ENCODE measurements at regions not wholly inside any gene's neighbourhood (a gene's known extent, or its start where the extent isn't known, plus 50 kb on each side); places are given as distances from the start of the nearest gene placed in this dataset.
A peak's percentile ranks its signal among the peaks of the same experiment; 100 is the strongest.
"Not testable (repeated sequence)": the region's sequence is repeated elsewhere in the genome, so short reads cannot be mapped to it uniquely, and the experiment has no call there.

- Histone ChIP-seq H3K4me3 (no peak overlapping the region), H3K4me1 (peaks cover 0 to 13% (median 0%) of the 10 kb centered on the region in 3 donors), H3K27ac (no peak overlapping the region), H3K9me3 (no peaks in the 10 kb centered on the region), H3K36me3 (no peaks in the 10 kb centered on the region), H3K27me3 (no peaks in the 10 kb centered on the region)
- TF ChIP-seq EP300 (IDR thresholded peaks at IDR 0.05) (no peak), POLR2AphosphoS5 (IDR thresholded peaks at IDR 0.05) (no peak), POLR2A (IDR thresholded peaks at IDR 0.05) (no peak), CTCF (IDR thresholded peaks at IDR 0.05) (no peak)
- WGBS, 2 donors (ENCODE audit: low coverage in 1 of 2): 96% methylated on average over 3 of the region's 4 CpGs; no CpG with 5 or more reads in 1 of the 2 donors
- ATAC-seq: no peak
Measured at GRCh38 chr11:15849257-15849656, 507.1 kb downstream of the SOX6 start.

GRCh38 chr11:15850335-15850734 lies 506.0 kb downstream of the SOX6 start:
- H3K27me3 ChIP-seq, ATAC-seq, H3K9me3 ChIP-seq, H3K36me3 ChIP-seq, H3K4me3 ChIP-seq, H3K27ac ChIP-seq: not testable (repeated sequence)
- H3K4me1 ChIP-seq: peaks cover 0 to 13% (median 0%) of the 10 kb centered on the region in 3 donors

DNA sequence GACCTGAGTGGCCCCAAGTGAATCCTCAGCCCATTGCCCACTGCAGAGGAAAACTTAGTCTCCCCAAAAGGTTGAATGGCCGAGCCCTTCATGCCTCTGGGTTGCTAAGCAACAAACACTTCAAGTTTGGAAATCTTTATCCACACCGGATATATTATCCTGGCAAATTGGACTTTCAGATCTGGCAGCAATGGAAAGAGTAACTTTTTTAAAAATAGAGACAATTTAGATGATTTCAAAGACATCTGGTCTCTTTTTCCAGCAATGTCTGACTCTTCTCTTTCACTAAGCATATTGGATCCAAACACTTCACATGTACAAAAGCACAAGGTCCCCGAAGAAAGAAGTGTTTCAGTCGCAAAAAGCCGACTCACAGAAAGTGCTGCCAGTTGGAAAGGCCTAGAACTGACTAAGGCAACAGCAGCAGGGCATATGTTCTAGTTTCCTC lies 505.3 kb downstream of the SOX6 start:
- ATAC-seq: no peak
- 19 to 40% methylated on average over 3 to 4 of the region's 5 CpGs for WGBS, 2 donors (ENCODE audit: low coverage in 1 of 2)
- peaks cover 0 to 13% (median 0%) of the 10 kb centered on the region in 3 donors for H3K4me1 ChIP-seq
- H3K4me3 ChIP-seq: no peak overlapping the region
- TF ChIP-seq POLR2A (IDR thresholded peaks at IDR 0.05): no peak
- TF ChIP-seq POLR2AphosphoS5 (IDR thresholded peaks at IDR 0.05): no peak
- no peak for TF ChIP-seq CTCF (IDR thresholded peaks at IDR 0.05)
- TF ChIP-seq EP300 (IDR thresholded peaks at IDR 0.05): no peak
- peak overlapping the region in 2 of 4 donors; percentile 30 to 49 for H3K27ac ChIP-seq
- H3K9me3 ChIP-seq: no peaks in the 10 kb centered on the region
- H3K36me3 ChIP-seq: no peaks in the 10 kb centered on the region
- no peaks in the 10 kb centered on the region for H3K27me3 ChIP-seq

- no peak overlapping the region for H3K27ac ChIP-seq
- TF ChIP-seq CTCF (IDR thresholded peaks at IDR 0.05): no peak
- TF ChIP-seq POLR2A (IDR thresholded peaks at IDR 0.05): no peak
- TF ChIP-seq POLR2AphosphoS5 (IDR thresholded peaks at IDR 0.05): no peak
- TF ChIP-seq EP300 (IDR thresholded peaks at IDR 0.05): no peak
- no peak overlapping the region for H3K4me3 ChIP-seq
- no peaks in the 10 kb centered on the region for H3K36me3 ChIP-seq
- H3K27me3 ChIP-seq: no peaks in the 10 kb centered on the region
- no peaks in the 10 kb centered on the region for H3K9me3 ChIP-seq
- H3K4me1 ChIP-seq: peaks cover 0 to 13% (median 0%) of the 10 kb centered on the region in 3 donors
- ATAC-seq: no peak
- WGBS, 2 donors (ENCODE audit: low coverage in 1 of 2): 59 to 76% methylated on average over 3 of the region's 3 CpGs
Measured at GRCh38 chr11:15852179-15852578, 504.2 kb downstream of the SOX6 start.

- H3K36me3 ChIP-seq: no peaks in the 10 kb centered on the region
- no peak overlapping the region for H3K27ac ChIP-seq
- ATAC-seq: no peak
- H3K4me3 ChIP-seq: no peak overlapping the region
- H3K27me3 ChIP-seq: no peaks in the 10 kb centered on the region
- H3K4me1 ChIP-seq: peaks cover 0 to 13% (median 0%) of the 10 kb centered on the region in 3 donors
- TF ChIP-seq CTCF (IDR thresholded peaks at IDR 0.05) (no peak), POLR2AphosphoS5 (IDR thresholded peaks at IDR 0.05) (no peak), EP300 (IDR thresholded peaks at IDR 0.05) (no peak), POLR2A (IDR thresholded peaks at IDR 0.05) (no peak)
- no peaks in the 10 kb centered on the region for H3K9me3 ChIP-seq
Measured at GRCh38 chr11:15854245-15854644, 502.1 kb downstream of the SOX6 start.
